Adipocyte (in vitro differentiated cells): ENCODE measurements at regions not wholly inside any gene's neighbourhood (a gene's known extent, or its start where the extent isn't known, plus 50 kb on each side); places are given as distances from the start of the nearest gene placed in this dataset.
A peak's percentile ranks its signal among the peaks of the same experiment; 100 is the strongest.

Experiments used
- DNase-seq: peaks from one replicate; pipeline ENCODE4 v3.0.0-alpha.2; 2015; ENCODE audit warnings: low read depth
- H3K27me3 ChIP-seq: replicated peaks from 2 replicates; pipeline ENCODE4 v1.7.0; 2013; ENCODE audit warnings: mild to moderate bottlenecking, low read length, moderate library complexity; ENCODE audit not compliant: control insufficient read depth, insufficient read depth
- H3K36me3 ChIP-seq: 2 replicates; pipeline ENCODE4 v1.7.0; 2013; ENCODE audit warnings: low read length, mild to moderate bottlenecking, moderate library complexity; ENCODE audit not compliant: control insufficient read depth, insufficient read depth, severe bottlenecking
- H3K4me1 ChIP-seq: 2 replicates; pipeline ENCODE4 v1.7.0; 2013; ENCODE audit warnings: mild to moderate bottlenecking, low read length, moderate library complexity; ENCODE audit not compliant: control insufficient read depth, insufficient read depth
- H3K4me3 ChIP-seq: 2 replicates; pipeline ENCODE4 v1.7.0; 2013; ENCODE audit warnings: mild to moderate bottlenecking, low read length, moderate library complexity
- H3K9ac ChIP-seq: 2 replicates; pipeline ENCODE4 v1.7.0; 2013; ENCODE audit warnings: mild to moderate bottlenecking, low read length, moderate library complexity
- H3K9me3 ChIP-seq: 2 replicates; pipeline ENCODE4 v1.7.0; 2013; ENCODE audit warnings: mild to moderate bottlenecking, low read length, moderate library complexity; ENCODE audit not compliant: control insufficient read depth

DNA sequence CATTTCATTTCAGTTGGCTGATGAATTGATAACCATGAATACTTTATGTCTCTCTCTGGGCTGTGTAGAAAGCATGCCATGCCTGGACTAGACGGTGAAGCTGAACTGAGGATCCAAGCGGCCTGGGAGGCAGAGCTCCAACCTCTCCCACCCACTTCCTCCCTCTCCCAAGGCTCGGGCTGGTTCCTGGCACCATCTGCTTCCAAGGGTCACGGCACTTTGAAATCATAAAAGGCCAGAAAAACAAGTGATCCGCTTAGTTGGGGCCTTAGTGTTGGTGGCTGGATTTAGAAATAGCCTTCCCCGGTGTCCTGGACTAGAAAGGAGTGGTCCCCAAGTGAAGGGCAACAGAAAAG lies 202.4 kb upstream of the PMEPA1 start:
- no peak overlapping the region for H3K4me3 ChIP-seq
- H3K27me3 ChIP-seq = peaks cover 55% of the 10 kb centered on the region
- no peak for DNase-seq
- H3K36me3 ChIP-seq = no peaks in the 10 kb centered on the region
- H3K4me1 ChIP-seq = no peaks in the 10 kb centered on the region
- no peak overlapping the region for H3K9ac ChIP-seq
- no peaks in the 10 kb centered on the region for H3K9me3 ChIP-seq

DNA sequence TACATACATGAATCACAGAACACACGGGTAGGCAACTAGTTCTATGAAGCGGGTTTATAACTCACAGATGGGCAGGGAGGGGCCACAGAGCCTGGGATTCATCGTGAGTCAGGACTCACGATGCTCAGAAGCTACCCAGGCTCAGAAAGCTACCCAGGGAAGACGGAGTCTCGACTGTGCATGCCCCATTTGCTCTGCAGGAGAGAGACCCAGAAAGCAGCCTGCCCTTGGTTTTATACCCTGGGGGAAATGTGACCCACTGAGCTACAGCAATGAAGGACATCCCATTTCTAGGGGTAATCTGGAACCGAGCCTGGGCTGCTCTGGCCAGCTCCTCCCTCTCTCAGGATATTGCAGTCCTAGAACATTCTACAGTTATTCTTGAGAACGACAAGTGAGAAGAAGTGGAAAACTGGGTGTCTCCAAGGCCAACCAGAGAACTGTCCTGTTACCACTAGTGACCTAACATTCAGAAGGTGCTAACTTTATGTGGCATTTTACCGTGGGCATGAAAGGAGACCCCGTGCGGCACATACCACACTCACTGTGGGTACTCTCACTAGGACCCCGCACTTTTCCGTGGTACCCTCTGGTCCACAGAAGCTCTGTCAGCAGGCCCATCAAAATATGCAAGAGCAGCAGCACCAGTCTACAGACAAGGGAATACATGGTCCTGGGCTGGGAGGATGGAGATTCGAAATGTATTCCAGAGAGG lies 201.9 kb upstream of the PMEPA1 start:
- no peak for DNase-seq
- H3K9me3 ChIP-seq = no peaks in the 10 kb centered on the region
- no peaks in the 10 kb centered on the region for H3K36me3 ChIP-seq
- H3K27me3 ChIP-seq = peaks cover 57% of the 10 kb centered on the region
- no peaks in the 10 kb centered on the region for H3K4me1 ChIP-seq
- H3K4me3 ChIP-seq = no peak overlapping the region
- H3K9ac ChIP-seq = no peak overlapping the region

DNA sequence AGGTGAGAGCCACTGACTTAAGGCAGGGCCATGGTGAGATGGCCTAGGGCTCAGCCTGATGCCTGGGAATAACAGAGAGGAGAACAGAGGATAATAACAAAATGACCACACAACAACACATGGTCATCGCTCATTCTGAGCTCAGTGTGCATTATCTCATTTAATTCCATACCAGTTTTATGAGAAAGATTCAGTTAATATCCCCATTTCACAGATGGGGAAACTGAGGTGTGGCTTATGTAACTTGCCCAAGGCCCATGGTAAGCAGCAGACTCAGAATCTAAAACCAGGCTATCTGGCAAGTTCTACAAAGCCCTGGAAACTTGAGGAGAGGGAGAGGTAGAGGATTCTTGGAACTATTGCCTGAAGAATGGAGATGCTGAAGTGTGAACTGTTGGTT lies 200.9 kb upstream of the PMEPA1 start:
- H3K4me1 ChIP-seq = no peaks in the 10 kb centered on the region
- no peak overlapping the region for H3K4me3 ChIP-seq
- peaks cover 65% of the 10 kb centered on the region for H3K27me3 ChIP-seq
- H3K9me3 ChIP-seq = no peaks in the 10 kb centered on the region
- DNase-seq = no peak
- no peak overlapping the region for H3K9ac ChIP-seq
- H3K36me3 ChIP-seq = no peaks in the 10 kb centered on the region

DNA sequence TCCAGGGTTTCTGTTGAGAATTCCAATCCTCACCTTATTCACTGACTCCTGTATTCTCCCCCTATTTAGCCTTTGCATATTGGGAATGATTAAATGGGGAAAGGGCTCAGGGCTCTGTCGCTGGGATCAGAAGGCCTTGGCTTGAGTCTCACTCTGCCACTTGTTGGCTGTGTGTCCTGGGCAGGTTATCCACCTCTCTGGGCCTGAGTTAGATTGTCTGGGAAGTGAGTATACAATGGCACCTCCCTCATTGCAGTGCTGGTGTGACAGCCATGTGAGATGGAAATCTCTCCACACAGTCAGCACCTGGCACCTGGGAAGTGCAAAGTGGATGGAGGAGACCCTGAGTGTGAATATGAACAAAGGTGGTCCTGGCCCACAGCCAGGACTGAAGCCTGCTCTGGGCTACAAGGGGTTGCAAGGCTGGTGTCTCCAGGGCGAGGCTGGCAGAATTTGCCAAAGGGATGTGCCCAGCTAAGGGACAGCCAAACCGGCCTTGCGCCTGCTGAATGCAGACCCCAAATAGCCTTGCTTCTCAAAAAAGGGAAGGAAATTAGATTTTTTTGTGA lies 200.0 kb upstream of the PMEPA1 start:
- peaks cover 72% of the 10 kb centered on the region for H3K27me3 ChIP-seq
- DNase-seq = no peak
- no peak overlapping the region for H3K4me3 ChIP-seq
- no peaks in the 10 kb centered on the region for H3K4me1 ChIP-seq
- no peaks in the 10 kb centered on the region for H3K36me3 ChIP-seq
- no peak overlapping the region for H3K9ac ChIP-seq
- H3K9me3 ChIP-seq = no peaks in the 10 kb centered on the region

DNA sequence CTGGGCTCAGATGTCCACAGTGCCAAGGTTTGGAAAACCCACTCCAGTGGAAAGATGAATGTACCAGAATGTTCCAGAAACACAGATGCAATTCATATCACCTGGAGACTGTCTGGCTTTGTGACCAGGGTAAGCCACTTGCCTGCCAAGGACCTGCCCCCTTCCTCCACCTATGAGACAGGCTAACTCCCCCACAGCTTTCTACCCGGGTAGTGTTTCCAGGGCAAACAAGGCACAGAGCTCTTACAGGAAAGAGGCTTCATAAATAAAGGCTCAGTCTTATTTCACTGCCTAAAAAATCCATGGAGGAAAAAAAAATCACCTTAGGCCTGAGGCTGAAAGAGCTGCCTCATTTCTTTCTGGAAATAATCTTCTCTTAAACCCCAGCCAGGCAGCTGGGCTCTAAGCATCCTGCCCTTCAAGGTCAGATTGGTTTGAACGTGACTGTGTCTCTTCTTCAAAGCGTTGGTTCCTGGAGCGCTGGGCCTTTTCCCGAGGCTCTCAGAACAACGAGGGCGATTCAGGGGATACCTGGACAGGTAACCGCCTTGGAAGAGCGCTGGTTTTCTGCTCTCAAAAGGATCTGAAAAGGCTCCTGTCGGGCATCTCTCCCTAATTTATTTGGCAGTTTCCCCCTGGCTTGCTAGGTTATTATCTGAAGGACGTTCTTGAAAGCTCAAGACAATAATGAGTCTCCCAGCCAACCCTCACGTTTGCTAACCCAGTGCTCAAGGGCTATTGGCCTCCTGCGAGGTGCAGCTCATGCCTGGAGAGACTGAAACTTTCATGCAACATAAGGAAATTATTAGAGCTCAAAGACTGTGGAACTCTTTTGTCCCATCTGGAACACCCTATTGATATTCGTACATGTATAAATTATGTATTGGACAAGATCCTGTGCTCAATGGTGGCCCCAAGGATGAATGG lies 199.2 kb upstream of the PMEPA1 start:
- no peak overlapping the region for H3K4me3 ChIP-seq
- no peak overlapping the region for H3K9ac ChIP-seq
- H3K36me3 ChIP-seq = no peaks in the 10 kb centered on the region
- DNase-seq = no peak
- peaks cover 67% of the 10 kb centered on the region for H3K27me3 ChIP-seq
- no peaks in the 10 kb centered on the region for H3K4me1 ChIP-seq
- no peaks in the 10 kb centered on the region for H3K9me3 ChIP-seq

DNA sequence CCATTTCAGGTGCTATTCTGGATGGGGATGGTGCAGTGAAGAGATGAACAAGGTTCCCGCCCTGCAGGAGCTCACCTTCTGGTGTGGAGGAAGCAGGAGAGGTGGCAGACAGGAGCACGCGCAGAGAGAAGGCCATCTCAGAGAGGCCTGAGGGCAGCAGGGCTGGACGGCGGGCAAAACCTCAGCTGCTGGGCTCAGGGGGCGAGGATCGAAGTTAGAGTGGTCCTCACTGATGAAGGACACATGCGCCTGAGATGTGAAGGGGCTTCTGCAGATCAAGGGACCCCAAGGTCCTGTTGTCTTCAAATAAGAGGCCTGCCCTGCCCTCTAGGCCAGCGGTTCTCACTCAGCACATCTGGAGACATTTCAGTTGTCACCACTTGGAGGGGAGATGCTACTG lies 198.4 kb upstream of the PMEPA1 start:
- peaks cover 60% of the 10 kb centered on the region for H3K27me3 ChIP-seq
- H3K9me3 ChIP-seq = no peaks in the 10 kb centered on the region
- no peaks in the 10 kb centered on the region for H3K36me3 ChIP-seq
- DNase-seq = no peak
- no peak overlapping the region for H3K4me3 ChIP-seq
- no peak overlapping the region for H3K9ac ChIP-seq
- no peaks in the 10 kb centered on the region for H3K4me1 ChIP-seq

DNA sequence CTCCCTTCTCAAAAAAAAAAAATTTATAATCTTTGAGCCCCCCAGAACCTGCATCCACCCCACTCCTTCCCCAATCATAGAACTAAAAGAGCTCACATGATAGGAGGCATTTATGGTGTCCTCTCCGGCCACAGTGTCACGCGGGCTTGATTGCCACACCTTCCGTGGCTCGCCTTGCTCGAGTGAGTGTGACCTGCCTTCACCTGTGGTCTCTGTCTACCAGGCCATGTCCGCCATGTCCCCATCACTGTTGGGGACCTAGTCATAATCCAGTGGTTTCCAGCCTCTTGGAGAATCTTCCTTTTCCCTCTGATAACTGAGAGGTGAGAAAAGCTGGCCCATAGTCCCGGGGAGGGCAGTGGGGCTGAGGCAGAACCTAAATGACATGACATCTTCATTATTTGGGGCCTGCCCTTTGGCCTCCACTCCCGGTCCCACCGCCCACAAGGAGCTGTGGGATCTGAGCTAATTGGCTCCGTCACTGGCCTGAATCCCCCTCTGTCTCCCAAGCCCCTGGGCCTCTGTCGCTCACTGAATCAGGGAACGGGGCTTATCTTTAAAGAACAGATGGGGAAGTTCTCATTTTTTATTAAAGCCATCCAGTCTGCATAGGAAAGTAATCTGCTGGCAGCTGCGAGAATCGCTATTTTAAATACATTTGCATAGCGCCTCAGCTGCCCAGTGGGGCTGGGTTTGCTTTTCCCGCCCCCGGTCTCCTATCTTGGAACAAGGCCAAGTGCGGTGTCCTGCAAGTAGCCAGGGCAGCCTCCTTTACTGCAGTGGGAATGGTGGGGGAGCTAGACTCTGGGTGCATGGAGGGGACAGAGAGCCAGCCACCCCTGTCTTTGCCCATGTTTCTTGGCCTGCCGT lies 197.6 kb upstream of the PMEPA1 start:
- Histone ChIP-seq H3K27me3 (peaks cover 52% of the 10 kb centered on the region), H3K9ac (no peak overlapping the region), H3K4me1 (no peaks in the 10 kb centered on the region), H3K36me3 (no peaks in the 10 kb centered on the region), H3K9me3 (no peaks in the 10 kb centered on the region), H3K4me3 (no peak overlapping the region)
- no peak for DNase-seq

DNA sequence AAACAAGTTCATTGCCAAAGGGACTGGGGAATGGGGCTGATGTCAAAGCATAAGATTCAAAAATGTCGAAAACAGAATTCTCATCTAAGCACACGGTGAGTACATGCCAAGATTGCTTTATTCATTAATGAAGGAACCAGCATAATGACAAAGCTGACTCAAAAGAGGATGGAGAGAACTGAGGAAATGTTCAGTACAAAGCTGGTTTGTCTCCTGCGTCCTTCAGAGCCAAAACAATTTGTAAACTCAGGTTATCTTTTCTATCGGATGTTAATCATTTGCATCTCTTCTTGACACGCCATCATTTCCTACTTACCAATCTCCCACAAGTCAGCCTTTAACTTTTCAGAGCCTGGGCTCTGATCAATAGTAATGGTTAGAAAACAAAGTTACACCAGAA lies 195.6 kb upstream of the PMEPA1 start:
- H3K4me1 ChIP-seq = no peaks in the 10 kb centered on the region
- H3K9me3 ChIP-seq = no peaks in the 10 kb centered on the region
- H3K9ac ChIP-seq = no peak overlapping the region
- H3K4me3 ChIP-seq = no peak overlapping the region
- DNase-seq = no peak
- H3K27me3 ChIP-seq = peaks cover 47% of the 10 kb centered on the region
- no peaks in the 10 kb centered on the region for H3K36me3 ChIP-seq

DNA sequence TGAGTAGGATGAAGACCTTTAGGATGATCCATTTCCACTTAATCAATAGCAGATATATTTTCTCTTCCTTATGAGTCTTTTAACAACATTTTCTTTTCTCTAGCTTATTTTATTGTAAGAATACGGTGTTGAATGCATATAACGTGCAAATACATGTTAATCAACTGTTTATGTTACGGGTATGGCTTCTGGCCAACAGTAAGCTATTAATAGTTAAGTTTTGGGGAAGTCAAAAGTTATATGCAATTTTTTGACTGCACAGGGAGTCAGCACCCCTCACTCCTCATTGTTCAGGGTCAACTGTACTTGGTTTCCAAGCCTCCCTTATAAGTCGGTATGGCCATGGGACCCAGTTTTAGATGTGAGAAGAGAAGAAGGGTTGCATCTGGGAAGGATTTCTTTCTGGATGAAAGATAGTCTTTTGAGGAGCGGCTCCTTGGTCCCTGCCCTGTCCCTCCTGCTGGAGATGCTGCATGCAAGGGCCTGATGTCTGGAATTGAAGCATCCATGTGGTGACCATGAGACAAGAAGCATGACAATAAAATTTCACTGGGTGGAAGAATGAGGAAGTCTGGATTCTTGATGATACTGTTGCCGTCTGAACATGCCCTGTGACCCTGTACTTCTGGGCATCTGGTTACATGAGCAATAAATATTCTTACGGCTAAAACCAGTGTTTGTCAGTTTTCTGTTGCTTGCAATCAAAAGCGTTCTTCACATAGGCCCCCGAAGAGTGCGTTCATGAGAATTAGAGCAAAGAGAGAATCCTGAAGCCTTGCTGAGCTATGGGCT lies 194.7 kb upstream of the PMEPA1 start:
- H3K9me3 ChIP-seq = no peaks in the 10 kb centered on the region
- H3K4me1 ChIP-seq = no peaks in the 10 kb centered on the region
- no peak for DNase-seq
- H3K27me3 ChIP-seq = peaks cover 52% of the 10 kb centered on the region
- H3K4me3 ChIP-seq = no peak overlapping the region
- no peaks in the 10 kb centered on the region for H3K36me3 ChIP-seq
- no peak overlapping the region for H3K9ac ChIP-seq

DNA sequence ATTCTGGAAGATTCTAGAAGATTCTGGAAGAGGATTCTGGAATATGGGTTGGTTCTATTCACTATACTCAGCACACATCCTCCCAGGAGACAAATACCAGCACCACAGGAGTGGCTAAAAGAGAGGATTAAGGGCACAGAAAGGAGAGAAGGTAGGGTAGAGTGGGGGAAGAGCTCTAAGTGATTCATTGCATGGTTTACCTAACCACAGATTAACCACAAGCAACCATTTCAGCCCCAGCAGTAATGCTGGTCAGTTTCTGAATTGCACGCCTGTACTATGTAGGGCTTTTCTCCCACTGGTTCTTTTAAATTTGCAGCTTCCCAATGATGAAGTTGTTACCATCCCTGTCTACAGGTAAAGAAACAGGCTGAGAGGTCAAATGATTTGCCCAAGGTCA lies 192.7 kb upstream of the PMEPA1 start:
- Histone ChIP-seq H3K4me1 (no peaks in the 10 kb centered on the region), H3K36me3 (no peaks in the 10 kb centered on the region), H3K4me3 (no peak overlapping the region), H3K9ac (no peak overlapping the region), H3K9me3 (no peaks in the 10 kb centered on the region), H3K27me3 (peaks cover 56% of the 10 kb centered on the region)
- DNase-seq = peak; percentile 64
